ENCODE measurements at regions not wholly inside any gene's neighbourhood (a gene's known extent, or its start where the extent isn't known, plus 50 kb on each side); places are given as distances from the start of the nearest gene placed in this dataset.

DNA sequence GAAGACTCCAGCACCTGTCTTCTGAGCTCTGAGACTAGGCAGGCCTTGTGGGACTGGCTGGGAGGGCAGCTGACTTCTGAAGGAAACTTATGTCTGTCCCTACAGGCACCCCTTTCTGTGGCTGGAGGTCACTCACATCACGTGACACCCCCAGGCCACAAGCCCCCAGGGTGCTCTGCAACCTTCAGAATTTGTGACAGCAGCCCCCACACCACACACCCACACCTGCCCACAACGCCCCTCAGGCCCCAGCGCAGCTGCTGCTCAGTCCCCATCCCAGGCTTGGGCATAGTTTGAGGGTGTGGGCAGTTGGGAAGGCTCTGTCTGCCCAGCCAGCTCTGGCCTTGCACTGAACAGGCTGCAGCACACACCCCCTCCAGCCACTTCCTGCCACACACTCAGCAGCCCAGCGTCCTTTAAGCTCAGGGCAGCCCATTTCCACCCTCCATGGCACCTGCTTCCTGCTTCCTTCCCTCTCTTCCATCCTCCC is 80.0 kb upstream of the UNC5B start:
- Histone ChIP-seq H3K4me2 (ENCODE audit: control insufficient read depth, extremely low read depth, insufficient read depth, low read depth, low read length) (no peak overlapping the region), H3K9me3 (ENCODE audit: control insufficient read depth, low read depth, low read length) (no peaks in the 10 kb centered on the region), H3K9me1 (ENCODE audit: control insufficient read depth, extremely low read depth, insufficient read depth, low read length) (no peaks in the 10 kb centered on the region), H2AFZ (ENCODE audit: control insufficient read depth, low read length) (no peak overlapping the region), H3K36me3 (ENCODE audit: control insufficient read depth in 2 of 2, extremely low read depth in 1 of 2, insufficient read depth in 2 of 2, low read length in 2 of 2) (no peaks in the 10 kb centered on the region), H3K9ac (ENCODE audit: control insufficient read depth, extremely low read depth, insufficient read depth, low read length) (no peak overlapping the region), H3K27ac (ENCODE audit: control insufficient read depth, insufficient read depth, low read length) (no peak overlapping the region), H3K4me3 (ENCODE audit: control insufficient read depth in 2 of 3, extremely low read depth in 1 of 3, insufficient read depth in 2 of 3, low read depth in 1 of 3, low read length in 3 of 3) (no peak overlapping the region), H4K20me1 (ENCODE audit: control insufficient read depth, extremely low read depth, insufficient read depth, low read length) (no peaks in the 10 kb centered on the region), H3K27me3 (ENCODE audit: control insufficient read depth, extremely low read depth, insufficient read depth, low read length) (peaks cover 23% of the 10 kb centered on the region), H3K4me1 (ENCODE audit: control insufficient read depth, extremely low read depth, insufficient read depth, low read length) (no peaks in the 10 kb centered on the region), H3K79me2 (ENCODE audit: control insufficient read depth, insufficient read depth, low read length) (no peaks in the 10 kb centered on the region)
- DNase-seq (ENCODE audit: low read depth, low spot score) (no peak), FAIRE-seq (no peak)
- dilution Hi-C loops (cut with MboI; ENCODE audit: extremely low pct_ligation_motif_present, low sequenced_read_pairs): no loop called here
- TF ChIP-seq, protein P1, sequence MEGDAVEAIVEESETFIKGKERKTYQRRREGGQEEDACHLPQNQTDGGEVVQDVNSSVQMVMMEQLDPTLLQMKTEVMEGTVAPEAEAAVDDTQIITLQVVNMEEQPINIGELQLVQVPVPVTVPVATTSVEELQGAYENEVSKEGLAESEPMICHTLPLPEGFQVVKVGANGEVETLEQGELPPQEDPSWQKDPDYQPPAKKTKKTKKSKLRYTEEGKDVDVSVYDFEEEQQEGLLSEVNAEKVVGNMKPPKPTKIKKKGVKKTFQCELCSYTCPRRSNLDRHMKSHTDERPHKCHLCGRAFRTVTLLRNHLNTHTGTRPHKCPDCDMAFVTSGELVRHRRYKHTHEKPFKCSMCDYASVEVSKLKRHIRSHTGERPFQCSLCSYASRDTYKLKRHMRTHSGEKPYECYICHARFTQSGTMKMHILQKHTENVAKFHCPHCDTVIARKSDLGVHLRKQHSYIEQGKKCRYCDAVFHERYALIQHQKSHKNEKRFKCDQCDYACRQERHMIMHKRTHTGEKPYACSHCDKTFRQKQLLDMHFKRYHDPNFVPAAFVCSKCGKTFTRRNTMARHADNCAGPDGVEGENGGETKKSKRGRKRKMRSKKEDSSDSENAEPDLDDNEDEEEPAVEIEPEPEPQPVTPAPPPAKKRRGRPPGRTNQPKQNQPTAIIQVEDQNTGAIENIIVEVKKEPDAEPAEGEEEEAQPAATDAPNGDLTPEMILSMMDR (optimal IDR thresholded peaks at IDR 0.05 in 1 of 3, IDR thresholded peaks at IDR 0.05 in 1 of 3, conservative IDR thresholded peaks at IDR 0.05 in 1 of 3; ENCODE audit: extremely low read depth in 1 of 3, insufficient read depth in 2 of 3, low read length in 3 of 3): no peak
- no peak for TF ChIP-seq EZH2 (IDR thresholded peaks at IDR 0.05; ENCODE audit: low read length)

DNA sequence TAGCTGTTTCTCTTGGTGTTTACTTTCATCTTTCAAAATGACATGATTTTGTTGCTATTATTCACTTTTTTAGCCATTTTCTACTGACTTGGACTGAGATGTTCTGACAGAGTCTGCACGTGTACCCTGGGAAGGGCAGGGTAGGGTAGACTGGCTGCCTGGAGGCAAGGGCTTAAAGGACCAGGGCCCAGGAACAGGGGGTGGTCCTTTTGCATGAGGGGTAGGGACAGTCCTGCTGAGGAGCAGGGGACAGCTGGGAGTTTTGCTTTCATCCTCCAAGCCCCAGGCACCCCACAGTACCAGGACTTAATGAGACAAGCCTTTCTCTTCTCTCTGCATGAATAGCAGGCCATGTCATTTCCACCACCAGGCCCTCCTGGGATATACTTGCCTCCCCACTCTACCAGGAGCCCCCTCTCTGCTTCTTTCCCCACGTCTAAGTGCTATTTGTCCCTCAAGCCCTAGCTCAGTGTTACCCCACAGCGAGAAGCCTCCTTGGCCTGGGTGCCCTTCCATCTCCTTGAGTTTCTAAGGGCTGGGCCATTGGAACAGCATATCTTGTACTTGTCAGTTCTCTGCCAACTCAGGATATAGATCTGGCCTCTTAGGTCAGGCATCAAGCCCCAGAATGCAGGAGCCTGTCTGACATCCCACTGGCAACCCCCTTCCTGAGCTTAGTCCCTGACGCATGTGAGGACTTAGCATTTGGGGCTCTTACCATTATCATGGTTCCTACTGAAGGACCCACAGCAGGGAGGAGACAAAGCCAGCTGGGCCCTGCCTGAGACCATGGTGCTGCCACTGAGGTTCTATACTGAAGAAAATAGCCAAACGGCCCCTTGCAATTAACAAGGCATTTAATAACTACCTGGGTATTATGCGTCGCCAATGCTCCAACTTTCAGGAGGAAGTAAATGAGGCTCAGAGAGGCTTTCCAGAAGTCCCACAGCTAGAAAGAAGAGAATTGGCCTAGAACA is 78.4 kb upstream of the UNC5B start:
- no peak overlapping the region for H3K4me2 ChIP-seq (ENCODE audit: control insufficient read depth, extremely low read depth, insufficient read depth, low read depth, low read length)
- no peak for DNase-seq (ENCODE audit: low read depth, low spot score)
- no peak for FAIRE-seq

More for the DNA sequence above, 78.4 kb upstream of the UNC5B start:
- Histone ChIP-seq H3K9ac (ENCODE audit: control insufficient read depth, extremely low read depth, insufficient read depth, low read length) (no peak overlapping the region), H2AFZ (ENCODE audit: control insufficient read depth, low read length) (no peak overlapping the region), H3K9me1 (ENCODE audit: control insufficient read depth, extremely low read depth, insufficient read depth, low read length) (no peaks in the 10 kb centered on the region), H3K79me2 (ENCODE audit: control insufficient read depth, insufficient read depth, low read length) (no peaks in the 10 kb centered on the region), H3K27ac (ENCODE audit: control insufficient read depth, insufficient read depth, low read length) (no peak overlapping the region), H3K36me3 (ENCODE audit: control insufficient read depth in 2 of 2, extremely low read depth in 1 of 2, insufficient read depth in 2 of 2, low read length in 2 of 2) (no peaks in the 10 kb centered on the region), H4K20me1 (ENCODE audit: control insufficient read depth, extremely low read depth, insufficient read depth, low read length) (no peaks in the 10 kb centered on the region), H3K4me3 (ENCODE audit: control insufficient read depth in 2 of 3, extremely low read depth in 1 of 3, insufficient read depth in 2 of 3, low read depth in 1 of 3, low read length in 3 of 3) (no peak overlapping the region), H3K9me3 (ENCODE audit: control insufficient read depth, low read depth, low read length) (no peaks in the 10 kb centered on the region), H3K4me1 (ENCODE audit: control insufficient read depth, extremely low read depth, insufficient read depth, low read length) (no peaks in the 10 kb centered on the region), H3K27me3 (ENCODE audit: control insufficient read depth, extremely low read depth, insufficient read depth, low read length) (peaks cover 30% of the 10 kb centered on the region)
- dilution Hi-C loops (cut with MboI; ENCODE audit: extremely low pct_ligation_motif_present, low sequenced_read_pairs): no loop called here
- no peak for TF ChIP-seq EZH2 (IDR thresholded peaks at IDR 0.05; ENCODE audit: low read length)
- TF ChIP-seq, protein P1 (optimal IDR thresholded peaks at IDR 0.05 in 1 of 3, IDR thresholded peaks at IDR 0.05 in 1 of 3, conservative IDR thresholded peaks at IDR 0.05 in 1 of 3; ENCODE audit: extremely low read depth in 1 of 3, insufficient read depth in 2 of 3, low read length in 3 of 3): no peak

Data from keratinocyte (primary cell).